C1 segment of cervical spinal cord (tissue), 14 donors: ENCODE measurements at regions not wholly inside any gene's neighbourhood (a gene's known extent, or its start where the extent isn't known, plus 50 kb on each side); places are given as distances from the start of the nearest gene placed in this dataset.
"Not testable (repeated sequence)": the region's sequence is repeated elsewhere in the genome, so short reads cannot be mapped to it uniquely, and the experiment has no call there.

Experiments
- DNase-seq, 14 donors: peaks; one replicate each; lab custom pipeline; 2025; lab: John Stamatoyannopoulos, UW

DNA sequence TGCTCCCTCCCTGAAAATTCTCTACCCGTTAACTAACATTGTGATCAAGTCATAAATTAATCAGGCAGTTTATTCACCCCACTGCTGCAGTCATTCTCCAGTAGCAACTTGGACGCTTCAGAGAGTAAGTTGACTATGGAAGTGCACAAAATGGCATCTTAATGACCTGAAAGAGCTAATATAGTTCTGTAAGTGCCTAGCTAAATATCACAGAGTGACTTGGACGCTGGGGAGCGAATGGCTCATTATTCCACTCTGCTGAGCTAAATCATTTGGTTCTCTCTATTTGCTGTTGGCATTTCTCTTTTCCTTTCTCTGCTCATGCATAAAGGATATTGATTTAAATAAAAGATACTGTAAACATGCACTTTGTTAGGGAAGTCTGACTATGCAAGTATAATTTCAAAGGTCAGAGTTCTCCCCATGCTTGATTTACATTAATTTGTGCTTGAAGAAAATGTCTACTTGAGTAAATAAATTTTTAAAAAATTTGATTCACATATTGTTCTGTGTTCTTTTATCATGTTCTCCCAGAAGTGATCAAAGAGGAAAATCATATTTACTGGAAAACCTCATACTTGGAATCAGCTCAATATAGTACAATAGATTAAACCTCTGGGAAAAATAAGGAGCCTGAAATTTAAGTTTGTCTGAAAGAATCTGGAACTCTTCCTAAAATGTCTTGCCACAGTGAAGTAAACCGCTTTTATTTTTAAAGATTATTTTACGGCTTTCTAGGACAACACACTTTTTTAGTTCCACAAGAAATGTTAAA is 169.5 kb upstream of the HAPLN1 start:
- no peak for DNase-seq

DNA sequence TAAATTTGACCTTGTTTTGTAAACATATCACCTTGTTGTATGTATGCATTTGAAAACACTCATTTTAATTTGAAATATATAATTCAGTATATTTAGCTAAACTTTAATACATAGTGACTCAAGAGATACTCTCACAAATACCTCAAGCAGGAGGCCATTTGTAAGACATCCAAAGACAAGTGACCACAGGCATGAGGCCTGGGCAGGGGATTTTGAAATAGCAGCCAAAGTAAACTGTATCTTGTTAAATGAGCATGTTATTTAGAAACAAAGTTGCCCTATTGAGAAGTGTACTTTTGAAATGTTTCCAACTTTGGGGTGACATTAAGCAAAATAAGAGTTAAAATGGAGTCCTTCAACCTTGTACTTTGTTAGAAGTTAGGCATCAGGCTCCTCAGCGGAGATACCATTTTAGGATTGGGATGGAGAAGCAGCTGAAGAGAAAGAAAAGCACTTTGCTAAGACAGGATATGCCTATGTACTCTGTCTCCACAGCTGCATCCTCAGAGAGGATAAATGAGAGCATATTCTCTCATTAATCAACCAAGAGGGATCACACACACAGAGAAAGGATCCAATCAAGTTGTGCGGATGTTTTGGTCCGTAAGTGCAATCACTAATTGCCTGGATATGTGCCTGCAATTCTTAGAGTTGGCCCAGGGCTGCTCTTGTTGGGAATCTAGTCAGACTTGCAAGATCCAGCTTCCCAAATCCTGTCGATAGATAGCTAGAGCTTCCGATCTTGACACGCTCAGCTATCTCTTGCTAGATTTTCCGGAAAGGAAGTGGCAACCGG is 157.5 kb upstream of the HAPLN1 start:
- no peak for DNase-seq

DNA sequence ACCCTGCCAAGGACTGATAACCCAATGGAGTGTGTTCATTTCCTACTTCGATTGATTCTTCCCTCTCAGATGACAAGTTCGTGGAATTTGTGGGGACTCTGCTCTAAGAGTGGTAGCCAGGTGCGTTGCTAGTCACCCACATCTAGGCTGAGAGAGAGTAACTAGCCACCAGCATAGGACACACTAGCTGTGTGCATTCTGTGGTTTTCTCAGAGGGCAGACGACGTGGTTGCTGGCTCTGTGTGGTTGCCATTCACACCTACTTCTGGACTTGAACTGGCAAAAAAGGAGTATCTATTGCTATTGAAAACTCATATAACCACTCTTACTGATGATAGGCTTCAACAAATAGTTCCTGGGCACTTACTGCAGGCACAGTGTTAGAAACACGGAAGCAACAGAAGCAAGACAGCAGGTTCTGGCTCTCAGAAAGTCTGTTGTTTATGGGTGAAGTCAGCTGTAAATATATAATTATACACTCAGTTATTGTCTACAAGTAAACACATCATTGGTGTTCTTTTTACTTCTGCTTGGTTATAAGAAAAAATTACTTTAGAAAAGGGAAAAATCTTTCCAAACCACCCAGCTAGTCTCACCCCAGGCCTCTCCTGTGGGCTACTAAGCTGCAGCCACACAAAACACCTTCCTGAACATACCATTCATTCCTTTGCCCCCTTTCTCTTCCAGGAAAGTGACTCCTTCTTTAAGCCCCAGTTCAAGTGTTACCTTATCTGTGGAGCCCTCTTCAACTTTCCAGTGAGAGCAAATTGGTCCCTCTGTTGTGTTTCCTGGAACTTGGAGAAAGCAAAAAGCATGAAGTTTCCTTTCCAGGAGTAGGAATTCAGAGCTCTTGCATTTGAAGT is 151.1 kb upstream of the HAPLN1 start:
- DNase-seq: no peak

DNA sequence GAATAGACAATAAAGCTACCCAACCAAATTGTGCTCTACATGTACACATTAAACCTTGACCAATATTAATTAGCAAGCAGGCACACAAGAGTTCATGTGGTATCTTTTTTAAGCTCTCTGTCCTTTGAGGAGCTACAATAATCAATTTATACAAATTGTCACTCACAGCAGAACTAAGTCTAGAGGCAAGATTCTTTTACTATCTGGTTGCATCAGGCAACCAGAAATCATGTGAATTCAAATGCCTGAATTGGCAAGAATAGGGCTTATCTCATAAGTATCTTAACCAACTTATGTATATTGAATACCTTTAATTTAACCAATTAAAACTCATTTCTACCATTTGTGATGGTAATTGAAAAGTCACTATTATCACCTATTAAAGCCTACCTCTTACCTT is 145.5 kb upstream of the HAPLN1 start:
- no peak for DNase-seq

DNA sequence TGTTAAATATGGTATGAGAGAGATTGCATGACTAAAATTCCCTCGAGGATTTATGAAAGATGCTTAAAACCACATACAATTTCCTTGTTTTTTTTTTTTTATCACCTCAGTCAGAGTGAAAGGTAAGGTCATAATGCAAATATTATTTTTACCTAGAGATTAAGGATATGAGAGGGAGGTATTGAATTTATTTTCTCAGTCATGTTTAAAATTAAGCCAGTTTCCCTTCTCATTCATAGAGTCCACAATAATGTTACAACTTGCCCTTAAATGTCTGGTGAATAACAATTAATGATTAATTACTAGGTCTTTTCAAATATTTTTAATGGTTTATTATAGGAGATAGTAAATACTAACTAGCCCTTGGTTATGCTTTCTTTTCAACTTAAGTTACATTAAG is 144.9 kb upstream of the HAPLN1 start:
- no peak for DNase-seq

DNA sequence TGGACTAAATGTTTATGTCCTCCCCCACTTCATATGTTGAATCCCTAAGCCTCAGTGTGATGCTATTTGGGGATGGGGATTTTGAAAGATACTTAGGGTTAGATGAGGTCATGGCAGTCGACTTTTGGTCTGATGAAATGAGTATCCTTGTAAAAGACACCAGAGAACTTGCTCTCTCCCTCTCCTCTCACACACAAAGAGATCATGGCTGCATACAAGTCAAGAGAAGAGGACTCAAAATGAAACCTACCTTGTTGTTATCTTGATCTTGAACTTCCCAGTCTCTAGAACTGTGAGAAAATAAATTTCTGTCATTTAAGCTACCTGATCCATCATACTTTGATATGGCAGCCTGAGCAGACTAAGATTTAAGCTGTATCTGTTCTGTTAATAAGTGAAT is 144.0 kb upstream of the HAPLN1 start:
- DNase-seq: no peak

DNA sequence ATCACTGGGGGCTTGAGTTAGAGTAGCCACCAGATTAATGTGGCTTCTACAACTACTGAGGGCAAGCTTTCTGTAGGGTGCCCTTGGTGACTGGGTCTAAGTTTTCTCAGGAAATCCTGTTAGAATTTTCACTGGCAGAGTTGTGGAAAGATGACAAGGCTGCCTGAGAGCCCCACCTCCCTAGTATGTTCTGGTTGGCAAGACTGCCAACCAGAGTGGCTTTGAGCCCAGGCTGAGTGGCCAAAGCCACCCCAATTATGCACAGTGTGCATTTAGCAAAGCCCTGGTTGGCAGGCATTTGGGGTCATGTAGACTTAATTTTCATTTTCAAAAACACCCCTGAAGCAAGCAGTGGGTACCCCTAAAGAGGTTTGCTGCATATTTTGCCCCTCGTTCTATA is 136.7 kb upstream of the HAPLN1 start:
- DNase-seq: peak in 3 of 14 donors; percentile 0 to 1 (median 0)

DNA sequence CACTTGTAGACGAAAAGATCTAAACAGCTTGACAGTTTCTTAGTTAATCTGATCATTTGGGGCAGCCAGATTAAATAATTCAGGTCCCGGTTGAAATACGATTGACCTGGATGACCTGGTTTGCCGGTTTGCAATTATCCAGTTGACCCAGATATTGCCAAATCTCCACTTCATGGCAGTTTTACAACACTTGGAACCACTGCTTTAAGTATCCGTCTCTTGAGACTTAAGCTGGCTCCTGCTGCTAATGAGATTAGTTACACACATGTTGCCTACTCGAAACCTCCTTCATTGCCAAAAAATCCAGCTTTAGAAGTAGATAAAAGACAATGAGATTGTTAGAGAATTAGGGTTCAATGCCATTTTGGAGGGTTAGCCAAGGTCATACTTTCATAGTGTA is 136.2 kb upstream of the HAPLN1 start:
- no peak for DNase-seq

DNA sequence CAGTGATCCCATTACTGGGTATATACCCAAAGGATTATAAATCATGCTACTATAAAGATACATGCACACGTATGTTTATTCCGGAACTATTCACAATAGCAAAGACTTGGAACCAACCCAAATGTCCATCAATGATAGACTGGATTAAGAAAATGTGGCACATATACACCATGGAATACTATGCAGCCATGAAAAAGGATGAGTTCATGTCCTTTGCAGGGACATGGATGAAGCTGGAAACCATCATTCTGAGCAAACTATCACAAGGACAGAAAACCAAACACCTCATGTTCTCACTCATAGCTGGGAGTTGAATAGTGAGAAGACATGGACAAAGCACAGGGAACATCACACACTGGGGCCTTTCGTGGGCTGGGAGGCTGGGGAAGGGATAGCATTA is 129.8 kb upstream of the HAPLN1 start:
- DNase-seq: not testable (repeated sequence)

DNA sequence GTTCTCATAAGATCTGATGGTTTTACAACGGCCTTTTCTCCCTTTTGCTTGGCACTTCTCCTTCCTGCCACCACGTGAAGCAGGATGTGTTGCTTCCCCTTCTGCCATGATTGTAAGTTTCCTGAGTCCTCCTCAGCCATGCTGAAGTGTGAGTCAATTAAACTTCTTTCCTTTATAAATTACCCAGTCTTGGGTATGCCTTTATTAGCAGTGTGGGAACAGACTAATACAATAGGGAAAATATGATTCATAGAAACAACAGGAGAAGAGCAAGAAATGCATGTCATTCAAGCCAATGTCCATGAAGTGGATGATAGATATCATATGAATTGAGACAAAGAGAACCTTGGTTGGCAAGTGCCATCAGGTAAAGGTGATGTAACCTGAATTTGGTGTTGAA is 128.3 kb upstream of the HAPLN1 start:
- DNase-seq: no peak

DNA sequence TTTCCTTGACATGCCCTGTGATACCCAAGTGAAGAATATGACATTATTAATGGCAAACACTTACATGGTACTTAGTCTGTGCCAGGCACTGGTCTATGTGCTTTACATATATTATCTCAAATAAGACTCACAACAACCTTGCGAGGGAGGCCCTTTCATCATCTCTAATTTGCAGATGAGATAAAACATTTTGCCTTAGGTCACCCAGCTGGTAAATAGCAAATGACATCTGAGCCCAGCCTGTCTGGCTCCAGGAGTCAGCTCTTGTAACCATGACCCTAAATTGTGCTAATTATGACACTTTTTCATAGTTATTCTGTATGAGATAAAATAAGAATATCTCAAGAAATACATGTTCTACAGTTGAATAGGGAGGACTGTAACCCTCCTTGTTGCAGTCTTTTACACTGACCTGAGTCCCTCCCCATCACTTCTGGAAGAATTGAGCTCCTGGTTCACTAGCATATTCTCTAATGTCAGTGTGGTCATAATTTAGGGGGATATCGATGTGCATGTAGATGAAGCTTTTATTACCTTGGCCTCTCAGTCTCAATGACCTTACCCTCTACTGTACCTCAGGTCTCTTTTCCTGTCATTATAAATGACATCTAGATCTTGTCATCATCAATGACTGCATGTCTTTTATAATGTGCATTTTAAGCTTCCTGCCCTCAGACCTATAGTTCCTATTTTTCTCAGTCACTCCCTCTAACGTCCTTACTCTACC is 126.1 kb upstream of the HAPLN1 start:
- no peak for DNase-seq

DNA sequence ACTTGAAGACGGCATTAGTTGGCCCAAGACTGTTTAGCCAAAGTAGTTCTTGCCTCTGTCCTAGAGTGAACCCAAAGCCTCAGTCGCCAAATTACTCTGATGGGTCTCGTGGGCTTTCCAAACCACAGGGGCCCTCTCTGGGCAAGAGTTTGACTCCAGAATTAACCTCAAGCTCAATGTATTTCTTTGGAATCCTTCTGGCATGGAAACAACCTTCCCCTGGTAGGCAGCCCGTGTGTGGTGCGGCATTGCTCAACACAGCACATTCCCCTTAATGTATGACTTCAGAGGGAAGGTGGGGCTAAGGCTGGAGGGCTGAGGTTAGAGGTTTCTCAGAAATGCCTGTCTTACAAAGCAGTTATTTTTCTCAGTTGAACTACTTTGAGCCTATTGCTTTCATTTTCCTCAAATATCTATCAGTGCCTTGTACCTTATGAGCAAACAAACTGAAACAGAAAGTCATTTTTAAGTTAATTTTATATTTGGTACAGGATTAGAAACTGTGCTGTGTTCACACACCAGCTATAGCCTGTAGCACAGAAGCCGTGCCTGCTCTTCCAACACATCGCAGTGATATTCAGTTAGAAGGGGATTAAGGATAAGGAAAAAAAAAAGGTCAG is 123.9 kb upstream of the HAPLN1 start:
- DNase-seq: no peak

DNA sequence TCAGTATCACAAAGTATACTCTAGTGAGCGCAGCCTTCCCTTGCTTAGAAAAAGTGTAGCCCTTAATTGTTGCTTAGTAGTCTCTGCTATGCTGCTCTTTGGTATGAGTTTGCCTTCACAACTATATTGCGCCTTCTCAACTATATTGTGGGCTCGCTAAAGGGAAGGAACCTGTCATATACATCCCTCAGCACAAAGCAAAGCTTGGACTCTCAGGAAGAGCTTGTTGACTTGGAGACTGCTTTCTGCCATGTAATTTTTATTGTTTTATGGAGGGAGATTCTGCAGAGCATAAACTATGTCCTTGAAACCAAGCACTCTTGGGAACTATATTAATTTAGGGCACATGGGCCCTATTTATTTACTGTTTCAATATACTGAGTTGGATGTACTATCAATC is 119.1 kb upstream of the HAPLN1 start:
- DNase-seq: no peak

DNA sequence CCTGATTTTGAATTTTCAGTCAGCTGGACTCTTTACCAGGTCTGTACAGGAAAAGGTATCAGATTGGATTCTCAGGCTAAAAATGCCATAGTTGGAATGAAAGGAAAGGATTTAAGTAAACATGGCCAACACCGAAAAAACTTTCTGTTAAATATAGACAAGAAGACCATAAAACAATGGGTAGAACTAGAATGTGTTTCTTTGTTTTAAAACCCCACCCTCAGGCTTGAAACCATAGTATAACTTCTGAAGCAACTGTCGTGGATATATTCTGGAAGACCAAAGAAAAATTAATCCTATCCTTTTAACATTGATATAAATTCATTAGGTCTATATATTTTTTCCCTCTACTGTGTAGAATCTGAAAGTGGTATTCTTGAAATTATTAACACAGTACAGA is 118.6 kb upstream of the HAPLN1 start:
- DNase-seq: no peak

DNA sequence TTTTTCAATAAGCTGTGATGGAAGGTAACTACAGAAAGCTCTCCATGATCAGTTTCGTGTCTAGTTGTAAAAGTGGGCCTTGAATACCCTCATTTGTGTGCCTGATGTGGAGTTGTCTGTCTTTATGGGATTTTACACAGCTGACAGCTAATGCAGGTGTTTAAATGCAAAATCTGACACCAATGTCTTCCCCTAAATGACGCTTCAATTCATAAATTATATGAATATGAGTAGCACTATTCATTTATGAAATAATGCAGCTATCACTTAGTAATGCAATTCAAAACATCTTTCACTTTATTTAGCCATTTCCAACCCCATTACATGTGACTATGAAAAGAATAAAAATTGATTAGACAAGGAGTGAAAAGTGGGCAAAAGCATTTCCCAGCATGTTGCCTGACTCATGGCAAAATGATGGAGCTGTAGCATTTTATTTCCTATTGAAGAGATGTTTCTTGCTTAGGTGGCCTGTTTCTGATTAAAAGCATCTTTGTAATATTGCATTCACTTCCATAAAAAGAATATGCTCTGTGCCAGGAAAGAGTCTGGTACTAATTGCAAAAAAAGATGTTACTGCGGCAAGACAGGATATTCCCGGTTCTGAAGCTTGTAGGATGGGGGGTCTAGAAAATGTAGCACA is 116.7 kb upstream of the HAPLN1 start:
- no peak for DNase-seq

DNA sequence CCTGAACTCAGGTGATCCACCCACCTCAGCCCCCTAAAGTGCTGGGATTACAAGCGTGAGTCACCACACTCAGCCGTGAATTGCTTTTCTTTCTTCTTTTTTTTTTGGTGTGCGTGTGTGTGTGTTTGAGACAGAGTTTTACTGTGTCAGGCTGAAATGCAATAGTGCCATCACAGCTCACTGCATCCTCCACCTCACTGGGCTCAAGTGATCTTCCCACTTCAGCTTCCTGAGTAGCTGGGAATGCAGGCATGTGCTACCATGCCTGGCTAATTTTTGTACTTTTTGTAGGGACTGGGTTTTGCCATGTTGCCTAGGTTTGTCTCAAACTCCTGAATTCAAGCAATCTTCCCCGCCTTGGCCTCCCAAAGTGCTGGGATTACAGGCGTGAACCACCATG is 113.7 kb upstream of the HAPLN1 start:
- DNase-seq: no peak

DNA sequence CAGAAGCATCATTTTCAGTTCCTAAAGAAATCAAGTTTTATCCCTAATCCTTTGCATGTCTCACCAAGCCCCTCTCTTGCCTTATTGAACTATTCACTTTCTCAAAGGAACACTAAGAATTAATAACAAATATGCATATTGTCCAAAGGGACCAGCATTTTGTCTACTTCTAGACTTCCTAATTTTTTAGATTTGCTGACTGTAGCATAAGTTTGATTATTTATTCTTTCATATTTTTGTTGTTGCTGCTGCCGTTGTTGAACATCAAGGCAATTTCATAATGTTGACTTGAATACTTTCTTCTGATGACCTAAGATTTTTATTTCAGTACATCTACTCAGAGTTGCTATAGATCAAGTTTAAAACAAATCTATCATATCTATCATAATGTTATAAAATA is 111.2 kb upstream of the HAPLN1 start:
- DNase-seq: no peak

DNA sequence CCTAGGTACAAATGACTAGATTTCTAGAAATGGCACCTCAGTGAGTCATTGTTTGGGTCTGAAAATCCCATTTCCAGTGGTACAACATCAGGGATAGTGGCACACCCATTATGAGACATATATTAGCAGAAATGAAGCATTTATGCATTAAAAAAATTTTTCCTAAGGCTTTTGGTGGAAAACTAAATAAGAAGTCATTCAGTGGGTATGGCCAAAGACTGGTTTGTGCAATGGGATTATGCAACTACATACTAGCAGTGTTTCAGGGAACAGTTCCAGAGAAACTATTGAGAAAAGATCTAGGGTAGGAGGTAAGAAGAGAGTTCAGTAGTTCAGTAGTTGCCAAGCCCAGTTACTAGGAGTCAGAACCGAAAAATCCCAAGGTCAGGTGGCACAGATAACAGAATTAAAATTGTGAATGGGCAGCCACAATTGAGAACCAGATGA is 106.5 kb upstream of the HAPLN1 start:
- no peak for DNase-seq

DNA sequence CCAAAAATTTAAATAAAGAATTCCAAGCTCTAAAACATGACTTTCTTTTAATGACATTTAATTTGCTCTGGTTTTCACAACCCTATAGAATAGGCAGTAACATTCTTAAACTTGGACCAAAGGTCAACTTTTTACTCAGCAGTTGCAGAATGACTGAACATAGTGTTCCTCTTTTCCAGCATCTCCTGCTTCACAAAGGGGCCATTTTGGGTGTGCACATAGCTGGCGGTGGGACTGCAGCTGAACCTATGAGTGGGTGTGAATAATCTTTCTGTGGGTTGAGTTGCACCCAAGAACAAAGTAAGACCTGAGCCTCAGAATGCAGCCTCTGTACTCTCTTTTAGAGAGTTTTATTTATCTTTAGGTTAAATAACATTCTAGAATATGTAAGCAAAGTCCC is 96.9 kb upstream of the HAPLN1 start:
- DNase-seq: no peak

DNA sequence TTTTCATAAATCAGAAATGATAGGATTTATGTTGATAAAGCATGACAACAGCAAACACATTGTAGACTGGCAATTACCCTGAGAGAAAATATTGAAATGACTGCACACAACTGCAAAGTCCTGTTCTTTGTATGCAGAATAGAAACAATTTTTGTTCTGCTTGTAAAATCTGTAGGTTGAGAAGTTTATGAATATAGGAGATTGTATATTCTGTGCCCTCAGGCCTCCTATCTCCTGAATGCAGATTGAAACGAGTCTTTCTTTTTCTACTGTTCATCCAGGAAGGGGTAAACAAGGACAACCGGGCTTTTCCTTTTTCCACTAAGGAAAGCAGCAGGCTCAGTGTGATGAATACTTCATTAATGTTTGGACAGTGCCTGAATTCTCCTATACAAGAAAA is 95.0 kb upstream of the HAPLN1 start:
- no peak for DNase-seq

DNA sequence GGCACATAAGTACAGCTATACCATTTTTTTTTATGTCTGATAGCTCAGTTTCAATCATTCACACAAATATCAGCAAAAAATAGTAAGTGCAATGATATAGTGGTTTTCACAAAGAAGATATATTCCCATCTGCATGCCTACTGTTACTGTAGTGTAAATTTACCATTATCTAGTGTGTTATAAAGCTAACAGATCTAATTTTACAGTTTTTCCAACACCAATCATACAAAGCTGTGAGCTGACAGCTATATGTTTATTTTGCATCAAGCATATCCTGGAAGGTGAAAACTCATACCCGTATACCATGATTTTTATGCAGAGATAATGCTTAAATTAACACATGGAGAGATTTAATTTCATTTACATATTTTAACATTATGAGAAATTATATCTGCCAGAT is 89.9 kb upstream of the HAPLN1 start:
- no peak for DNase-seq
